HL-60 (cell line): ENCODE measurements at regions not wholly inside any gene's neighbourhood (a gene's known extent, or its start where the extent isn't known, plus 50 kb on each side); places are given as distances from the start of the nearest gene placed in this dataset.

Experiments used
- GABPA ChIP-seq: IDR thresholded peaks from 2 replicates; pipeline ENCODE4 v1.6.1; 2012; ENCODE audit warnings: low read depth
- POLR2AphosphoS5 ChIP-seq: IDR thresholded peaks from 2 replicates; pipeline ENCODE4 v1.6.1; 2012; ENCODE audit warnings: low read depth
- REST ChIP-seq: IDR thresholded peaks from 2 replicates; pipeline ENCODE4 v1.6.1; 2012; ENCODE audit warnings: low read depth; ENCODE audit not compliant: insufficient replicate concordance
- TF ChIP-seq, protein P1 (sequence below): IDR thresholded peaks from one replicate; pipeline ENCODE4 v1.5.1; 2011; ENCODE audit warnings: low read length, control low read depth, inconsistent platforms; ENCODE audit not compliant: insufficient read depth

DNA sequence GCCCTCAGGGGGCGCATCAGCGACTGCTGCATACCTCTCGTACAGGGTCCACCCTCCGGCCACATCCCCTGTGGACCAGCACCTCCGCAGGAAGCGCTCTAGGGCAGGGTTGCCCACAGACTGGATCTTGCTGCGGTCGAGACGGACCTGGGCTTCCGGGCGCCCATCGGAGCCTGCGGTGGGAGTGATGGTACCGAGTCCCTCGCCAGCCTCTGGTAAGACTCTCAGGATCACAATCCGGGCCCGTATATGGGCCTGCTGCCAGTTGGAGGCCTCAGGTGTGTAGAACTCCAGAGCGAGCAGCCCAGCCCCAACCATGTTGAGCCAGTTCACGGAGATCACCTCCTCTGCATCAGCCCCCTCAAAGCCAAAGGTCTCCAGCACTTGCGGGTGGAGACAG lies 323.0 kb downstream of the ANXA1 start:
- TF ChIP-seq, protein P1, sequence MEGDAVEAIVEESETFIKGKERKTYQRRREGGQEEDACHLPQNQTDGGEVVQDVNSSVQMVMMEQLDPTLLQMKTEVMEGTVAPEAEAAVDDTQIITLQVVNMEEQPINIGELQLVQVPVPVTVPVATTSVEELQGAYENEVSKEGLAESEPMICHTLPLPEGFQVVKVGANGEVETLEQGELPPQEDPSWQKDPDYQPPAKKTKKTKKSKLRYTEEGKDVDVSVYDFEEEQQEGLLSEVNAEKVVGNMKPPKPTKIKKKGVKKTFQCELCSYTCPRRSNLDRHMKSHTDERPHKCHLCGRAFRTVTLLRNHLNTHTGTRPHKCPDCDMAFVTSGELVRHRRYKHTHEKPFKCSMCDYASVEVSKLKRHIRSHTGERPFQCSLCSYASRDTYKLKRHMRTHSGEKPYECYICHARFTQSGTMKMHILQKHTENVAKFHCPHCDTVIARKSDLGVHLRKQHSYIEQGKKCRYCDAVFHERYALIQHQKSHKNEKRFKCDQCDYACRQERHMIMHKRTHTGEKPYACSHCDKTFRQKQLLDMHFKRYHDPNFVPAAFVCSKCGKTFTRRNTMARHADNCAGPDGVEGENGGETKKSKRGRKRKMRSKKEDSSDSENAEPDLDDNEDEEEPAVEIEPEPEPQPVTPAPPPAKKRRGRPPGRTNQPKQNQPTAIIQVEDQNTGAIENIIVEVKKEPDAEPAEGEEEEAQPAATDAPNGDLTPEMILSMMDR, result no peak
- TF ChIP-seq REST, result no peak
- TF ChIP-seq POLR2AphosphoS5, result no peak
- TF ChIP-seq GABPA, result no peak
